ENCODE measurements at regions not wholly inside any gene's neighbourhood (a gene's known extent, or its start where the extent isn't known, plus 50 kb on each side); places are given as distances from the start of the nearest gene placed in this dataset.

DNA sequence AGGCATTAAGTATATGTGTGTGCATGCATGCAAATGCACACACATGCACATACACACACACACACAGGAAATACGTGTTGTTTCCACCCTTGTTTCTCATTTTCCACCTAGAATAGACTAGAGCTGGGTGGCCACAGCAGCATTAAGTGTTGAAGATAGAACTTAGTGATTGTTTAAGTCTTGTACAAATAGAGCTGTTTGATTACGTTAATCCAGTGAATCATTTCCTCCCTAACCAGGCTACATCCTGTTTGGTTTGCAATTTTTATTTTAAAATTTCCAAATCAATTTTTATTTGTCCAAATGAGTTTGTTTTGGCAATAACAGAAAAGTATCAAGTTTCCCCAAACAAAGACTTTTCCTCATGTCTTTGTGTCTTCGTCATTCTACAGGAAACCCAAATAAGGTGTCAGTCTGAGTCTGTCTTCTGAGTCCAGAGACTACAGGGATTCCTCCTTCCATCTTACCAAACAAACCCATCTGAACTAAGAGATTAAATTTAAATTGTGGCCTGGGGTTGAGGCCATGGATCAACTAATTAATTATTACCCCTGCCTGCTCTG lies 74.6 kb upstream of the GALNT5 start:
- DNase-seq (ENCODE audit: low spot score): no peak
- TF ChIP-seq, protein P1, sequence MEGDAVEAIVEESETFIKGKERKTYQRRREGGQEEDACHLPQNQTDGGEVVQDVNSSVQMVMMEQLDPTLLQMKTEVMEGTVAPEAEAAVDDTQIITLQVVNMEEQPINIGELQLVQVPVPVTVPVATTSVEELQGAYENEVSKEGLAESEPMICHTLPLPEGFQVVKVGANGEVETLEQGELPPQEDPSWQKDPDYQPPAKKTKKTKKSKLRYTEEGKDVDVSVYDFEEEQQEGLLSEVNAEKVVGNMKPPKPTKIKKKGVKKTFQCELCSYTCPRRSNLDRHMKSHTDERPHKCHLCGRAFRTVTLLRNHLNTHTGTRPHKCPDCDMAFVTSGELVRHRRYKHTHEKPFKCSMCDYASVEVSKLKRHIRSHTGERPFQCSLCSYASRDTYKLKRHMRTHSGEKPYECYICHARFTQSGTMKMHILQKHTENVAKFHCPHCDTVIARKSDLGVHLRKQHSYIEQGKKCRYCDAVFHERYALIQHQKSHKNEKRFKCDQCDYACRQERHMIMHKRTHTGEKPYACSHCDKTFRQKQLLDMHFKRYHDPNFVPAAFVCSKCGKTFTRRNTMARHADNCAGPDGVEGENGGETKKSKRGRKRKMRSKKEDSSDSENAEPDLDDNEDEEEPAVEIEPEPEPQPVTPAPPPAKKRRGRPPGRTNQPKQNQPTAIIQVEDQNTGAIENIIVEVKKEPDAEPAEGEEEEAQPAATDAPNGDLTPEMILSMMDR (IDR thresholded peaks at IDR 0.05; ENCODE audit: poor library complexity, severe bottlenecking): no peak
- peaks cover 23% of the 10 kb centered on the region for H3K4me1 ChIP-seq (ENCODE audit: insufficient read depth, poor library complexity, severe bottlenecking)
- peak overlapping the region; percentile 86 for H3K27ac ChIP-seq (ENCODE audit: poor library complexity, severe bottlenecking)
- no peaks in the 10 kb centered on the region for H3K27me3 ChIP-seq (ENCODE audit: insufficient read depth, poor library complexity, severe bottlenecking)
- ATAC-seq (ENCODE audit: low read depth): peak; percentile 97
- no peaks in the 10 kb centered on the region for H3K36me3 ChIP-seq (ENCODE audit: low read depth)
- H3K9me3 ChIP-seq (ENCODE audit: severe bottlenecking): no peaks in the 10 kb centered on the region
- H3K4me3 ChIP-seq (ENCODE audit: severe bottlenecking): no peak overlapping the region

- H3K27me3 ChIP-seq (ENCODE audit: insufficient read depth, poor library complexity, severe bottlenecking): no peaks in the 10 kb centered on the region
- no peak overlapping the region for H3K4me3 ChIP-seq (ENCODE audit: severe bottlenecking)
- H3K4me1 ChIP-seq (ENCODE audit: insufficient read depth, poor library complexity, severe bottlenecking): peaks cover 23% of the 10 kb centered on the region
- no peaks in the 10 kb centered on the region for H3K9me3 ChIP-seq (ENCODE audit: severe bottlenecking)
- DNase-seq (ENCODE audit: low spot score): no peak
- peak overlapping the region; percentile 86 for H3K27ac ChIP-seq (ENCODE audit: poor library complexity, severe bottlenecking)
- TF ChIP-seq, protein P1 (IDR thresholded peaks at IDR 0.05; ENCODE audit: poor library complexity, severe bottlenecking): no peak
- H3K36me3 ChIP-seq (ENCODE audit: low read depth): no peaks in the 10 kb centered on the region
- ATAC-seq (ENCODE audit: low read depth): no peak
These were observed 73.2 kb upstream of the GALNT5 start for GRCh38 chr2:157184161-157184895.

DNA sequence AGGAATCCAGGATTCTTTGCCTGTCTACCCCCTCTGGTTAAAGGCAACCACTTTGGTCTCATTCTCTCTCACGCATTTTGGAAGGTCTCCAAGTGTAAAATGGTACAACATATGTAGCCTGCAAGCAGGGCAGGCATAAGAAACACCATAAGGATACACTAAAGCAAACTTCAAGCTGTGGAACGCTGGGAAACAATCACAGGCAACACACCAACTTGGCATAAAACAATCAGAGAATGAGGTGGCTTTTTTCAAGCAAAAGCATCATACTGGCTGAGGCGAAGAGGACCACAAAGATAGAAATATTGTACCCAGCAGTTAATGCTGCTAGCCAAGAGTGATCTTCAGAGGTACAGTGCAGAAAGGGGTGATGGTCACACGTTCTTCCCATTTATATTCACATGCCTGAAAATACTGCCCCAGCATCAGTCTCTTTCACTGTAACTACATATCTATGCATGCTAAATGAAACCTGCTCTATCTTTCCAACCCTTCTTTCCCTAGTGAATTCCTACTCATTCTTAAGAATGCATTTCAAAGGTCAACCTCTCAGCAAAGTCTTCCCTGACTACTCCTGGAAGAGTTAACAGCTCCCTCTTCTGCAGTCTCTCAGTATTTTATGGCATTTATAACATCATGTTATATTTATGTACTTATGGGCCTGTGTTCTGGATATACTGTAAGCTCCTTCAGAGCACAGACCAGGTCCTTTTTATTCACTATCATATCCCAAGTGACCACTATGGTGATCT lies 71.9 kb upstream of the GALNT5 start:
- peaks cover 23% of the 10 kb centered on the region for H3K4me1 ChIP-seq (ENCODE audit: insufficient read depth, poor library complexity, severe bottlenecking)
- H3K36me3 ChIP-seq (ENCODE audit: low read depth): no peaks in the 10 kb centered on the region
- ATAC-seq (ENCODE audit: low read depth): no peak
- no peaks in the 10 kb centered on the region for H3K27me3 ChIP-seq (ENCODE audit: insufficient read depth, poor library complexity, severe bottlenecking)
- DNase-seq (ENCODE audit: low spot score): no peak
- H3K4me3 ChIP-seq (ENCODE audit: severe bottlenecking): no peak overlapping the region
- no peaks in the 10 kb centered on the region for H3K9me3 ChIP-seq (ENCODE audit: severe bottlenecking)
- no peak overlapping the region for H3K27ac ChIP-seq (ENCODE audit: poor library complexity, severe bottlenecking)
- TF ChIP-seq, protein P1 (IDR thresholded peaks at IDR 0.05; ENCODE audit: poor library complexity, severe bottlenecking): no peak

GRCh38 chr2:157190151-157190550 lies 67.4 kb upstream of the GALNT5 start:
- no peak for DNase-seq (ENCODE audit: low spot score)
- H3K4me3 ChIP-seq (ENCODE audit: severe bottlenecking): no peak overlapping the region
- H3K36me3 ChIP-seq (ENCODE audit: low read depth): no peaks in the 10 kb centered on the region
- TF ChIP-seq, protein P1 (IDR thresholded peaks at IDR 0.05; ENCODE audit: poor library complexity, severe bottlenecking): no peak
- peak; percentile 49; the same call in 1 of the 3 replicates for ATAC-seq (ENCODE audit: low read depth)
- no peaks in the 10 kb centered on the region for H3K27me3 ChIP-seq (ENCODE audit: insufficient read depth, poor library complexity, severe bottlenecking)
- H3K9me3 ChIP-seq (ENCODE audit: severe bottlenecking): no peaks in the 10 kb centered on the region
- no peaks in the 10 kb centered on the region for H3K4me1 ChIP-seq (ENCODE audit: insufficient read depth, poor library complexity, severe bottlenecking)
- H3K27ac ChIP-seq (ENCODE audit: poor library complexity, severe bottlenecking): no peak overlapping the region
